GM18526 (cell line): ENCODE measurements at regions not wholly inside any gene's neighbourhood (a gene's known extent, or its start where the extent isn't known, plus 50 kb on each side); places are given as distances from the start of the nearest gene placed in this dataset.

Experiments
- POLR2A ChIP-seq: IDR thresholded peaks from 3 replicates; pipeline ENCODE4 v1.6.1; 2011; ENCODE audit not compliant: insufficient read length; ENCODE audit errors: extremely low read depth

GRCh38 chr1:38166461-38166860 is 119.9 kb upstream of the POU3F1 start:
- TF ChIP-seq POLR2A: no peak

- no peak for TF ChIP-seq POLR2A
These were observed 107.3 kb upstream of the POU3F1 start for GRCh38 chr1:38153778-38154470.

GRCh38 chr1:38153066-38153777 is 106.6 kb upstream of the POU3F1 start:
- TF ChIP-seq POLR2A: no peak

GRCh38 chr1:38152351-38153065 is 105.9 kb upstream of the POU3F1 start:
- no peak for TF ChIP-seq POLR2A

- no peak for TF ChIP-seq POLR2A
These were observed 104.8 kb upstream of the POU3F1 start for GRCh38 chr1:38151399-38151798.

- no peak for TF ChIP-seq POLR2A
These were observed 96.0 kb upstream of the POU3F1 start for GRCh38 chr1:38142606-38143005.

GRCh38 chr1:38141483-38141882 is 94.9 kb upstream of the POU3F1 start:
- TF ChIP-seq POLR2A: no peak

GRCh38 chr1:38139738-38140487 is 93.3 kb upstream of the POU3F1 start:
- TF ChIP-seq POLR2A: no peak

- TF ChIP-seq POLR2A: no peak
These were observed 92.1 kb upstream of the POU3F1 start for GRCh38 chr1:38138498-38139233.

GRCh38 chr1:38137164-38137563 is 90.6 kb upstream of the POU3F1 start:
- TF ChIP-seq POLR2A: no peak

GRCh38 chr1:38135625-38136414 is 89.2 kb upstream of the POU3F1 start:
- no peak for TF ChIP-seq POLR2A

- no peak for TF ChIP-seq POLR2A
These were observed 87.7 kb upstream of the POU3F1 start for GRCh38 chr1:38134294-38134755.

- TF ChIP-seq POLR2A: no peak
These were observed 87.2 kb upstream of the POU3F1 start for GRCh38 chr1:38133756-38134155.

GRCh38 chr1:38133304-38133703 is 86.7 kb upstream of the POU3F1 start:
- TF ChIP-seq POLR2A: no peak

GRCh38 chr1:38132681-38133080 is 86.1 kb upstream of the POU3F1 start:
- TF ChIP-seq POLR2A: no peak
